Astrocyte (in vitro differentiated cells and primary cell): ENCODE measurements at regions not wholly inside any gene's neighbourhood (a gene's known extent, or its start where the extent isn't known, plus 50 kb on each side); places are given as distances from the start of the nearest gene placed in this dataset.

ENCODE experiments used
- DNase-seq: peaks from one replicate; pipeline ENCODE4 v3.0.0-alpha.2; 2010; ENCODE audit warnings: low read depth
- FAIRE-seq: peaks from 2 replicates; lab custom pipeline; 2011; peaks lifted over from hg19 to GRCh38; lab: Jason Lieb, UNC
- H2AFZ ChIP-seq: 2 replicates; pipeline ENCODE4 v1.6.0; 2012; ENCODE audit warnings: low read depth, low read length, inconsistent platforms
- H3K27ac ChIP-seq: 2 replicates; pipeline ENCODE4 v1.5.1; 2011; ENCODE audit warnings: low read depth, low read length, inconsistent platforms
- H3K27me3 ChIP-seq: 2 replicates; pipeline ENCODE4 v1.6.0; 2011; ENCODE audit warnings: low read length, inconsistent platforms; ENCODE audit not compliant: insufficient read depth
- H3K36me3 ChIP-seq: 2 replicates; pipeline ENCODE4 v1.5.1; 2011; ENCODE audit warnings: low read length, inconsistent platforms; ENCODE audit not compliant: insufficient read depth
- H3K4me1 ChIP-seq: 2 replicates; pipeline ENCODE4 v1.5.1; 2011; ENCODE audit warnings: low read length, inconsistent platforms; ENCODE audit not compliant: insufficient read depth
- H3K4me2 ChIP-seq: 2 replicates; pipeline ENCODE4 v1.6.0; 2012; ENCODE audit warnings: low read length, inconsistent platforms
- H3K4me3 ChIP-seq: 2 replicates; pipeline ENCODE4 v1.5.1; 2011; ENCODE audit warnings: low read depth, mild to moderate bottlenecking, low read length, inconsistent platforms; ENCODE audit not compliant: insufficient read depth
- H3K79me2 ChIP-seq: 2 replicates; pipeline ENCODE4 v1.6.0; 2012; ENCODE audit warnings: mild to moderate bottlenecking, low read length, inconsistent platforms; ENCODE audit not compliant: insufficient read depth
- H3K9ac ChIP-seq: 2 replicates; pipeline ENCODE4 v1.6.0; 2012; ENCODE audit warnings: mild to moderate bottlenecking, low read length, inconsistent platforms
- H3K9me3 ChIP-seq: 2 replicates; pipeline ENCODE4 v1.5.1; 2012; ENCODE audit warnings: low read depth, mild to moderate bottlenecking, low read length, inconsistent platforms; ENCODE audit not compliant: insufficient read depth
- H4K20me1 ChIP-seq: 2 replicates; pipeline ENCODE4 v1.6.0; 2012; ENCODE audit warnings: low read length, inconsistent platforms; ENCODE audit not compliant: insufficient read depth
- H3K27ac Mint-ChIP-seq: one replicate; pipeline ENCODE4 v1.8.0; 2021; ENCODE audit warnings: mild to moderate bottlenecking, mixed read lengths; ENCODE audit not compliant: unreplicated experiment
- H3K27me3 Mint-ChIP-seq: one replicate; pipeline ENCODE4 v1.8.0; 2021; ENCODE audit warnings: low read depth, mixed read lengths; ENCODE audit not compliant: unreplicated experiment
- H3K36me3 Mint-ChIP-seq: one replicate; pipeline ENCODE4 v1.8.0; 2021; ENCODE audit warnings: low read depth, mixed read lengths; ENCODE audit not compliant: unreplicated experiment
- H3K4me1 Mint-ChIP-seq: one replicate; pipeline ENCODE4 v1.8.0; 2021; ENCODE audit warnings: low read depth, mixed read lengths; ENCODE audit not compliant: unreplicated experiment
- H3K4me3 Mint-ChIP-seq: one replicate; pipeline ENCODE4 v1.8.0; 2021; ENCODE audit warnings: mild to moderate bottlenecking, moderate library complexity, mixed read lengths; ENCODE audit not compliant: unreplicated experiment
- H3K9me3 Mint-ChIP-seq: one replicate; pipeline ENCODE4 v1.8.0; 2021; ENCODE audit warnings: mild to moderate bottlenecking, mixed read lengths; ENCODE audit not compliant: unreplicated experiment
- CTCF ChIP-seq: IDR thresholded peaks from 2 replicates; pipeline ENCODE4 v1.5.1; 2011; ENCODE audit warnings: low read depth, mild to moderate bottlenecking, inconsistent platforms, low read length, moderate library complexity; ENCODE audit not compliant: insufficient read depth
- EZH2 ChIP-seq: IDR thresholded peaks from 2 replicates; pipeline ENCODE4 v1.6.1; 2012; ENCODE audit warnings: mild to moderate bottlenecking, low read length, inconsistent platforms; ENCODE audit not compliant: insufficient read depth

DNA sequence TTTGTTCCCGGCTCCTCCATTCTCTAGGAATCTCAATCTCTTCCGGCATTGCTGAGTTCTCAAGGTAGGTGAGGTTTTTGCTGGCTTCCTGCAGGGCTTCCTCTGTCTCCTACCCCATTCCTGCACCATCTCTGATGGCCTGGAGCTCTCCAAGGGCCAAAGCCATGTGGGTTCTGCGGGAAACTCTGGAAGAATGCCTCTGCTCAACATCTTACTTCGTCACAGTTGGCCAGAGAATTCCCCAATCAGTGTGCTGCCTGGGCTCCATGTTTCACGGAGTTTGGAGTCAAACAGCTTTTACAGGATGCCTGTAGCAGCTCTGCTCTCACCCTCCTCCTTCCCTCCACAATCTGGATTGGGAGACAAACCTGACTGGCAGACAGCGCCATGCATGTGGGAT is 253.9 kb upstream of the HES1 start:
- Histone ChIP-seq H2AFZ (no peak overlapping the region), H3K36me3 (no peaks in the 10 kb centered on the region), H4K20me1 (no peaks in the 10 kb centered on the region), H3K4me2 (no peak overlapping the region), H3K27me3 (peaks cover 18% of the 10 kb centered on the region), H3K79me2 (no peaks in the 10 kb centered on the region), H3K9ac (no peak overlapping the region), H3K4me3 (no peak overlapping the region), H3K4me1 (peaks cover 15% of the 10 kb centered on the region), H3K27ac (no peak overlapping the region), H3K9me3 (no peaks in the 10 kb centered on the region)
- Mint-ChIP-seq H3K4me3 (no peak overlapping the region), H3K36me3 (peaks cover 3% of the 10 kb centered on the region), H3K9me3 (peaks cover 11% of the 10 kb centered on the region), H3K27ac (no peak overlapping the region), H3K4me1 (peaks cover 6% of the 10 kb centered on the region), H3K27me3 (peaks cover 83% of the 10 kb centered on the region)
- no peak for FAIRE-seq
- DNase-seq, result no peak
- no peak for TF ChIP-seq EZH2
- no peak for TF ChIP-seq CTCF

GRCh38 chr3:193883551-193883950 is 252.4 kb upstream of the HES1 start:
- Histone ChIP-seq H3K79me2 (no peaks in the 10 kb centered on the region), H3K27me3 (peaks cover 19% of the 10 kb centered on the region), H3K36me3 (no peaks in the 10 kb centered on the region), H3K4me3 (no peak overlapping the region), H4K20me1 (no peaks in the 10 kb centered on the region), H2AFZ (no peak overlapping the region), H3K4me2 (peak overlapping the region; percentile 19), H3K9me3 (no peaks in the 10 kb centered on the region), H3K4me1 (peaks cover 15% of the 10 kb centered on the region), H3K9ac (no peak overlapping the region), H3K27ac (peak overlapping the region; percentile 10)
- Mint-ChIP-seq H3K27me3 (peaks cover 81% of the 10 kb centered on the region), H3K4me3 (no peak overlapping the region), H3K36me3 (peaks cover 3% of the 10 kb centered on the region), H3K27ac (no peak overlapping the region), H3K4me1 (peaks cover 6% of the 10 kb centered on the region), H3K9me3 (peaks cover 9% of the 10 kb centered on the region)
- FAIRE-seq (no peak), DNase-seq (peak; percentile 77)
- TF ChIP-seq EZH2 (no peak), CTCF (no peak)

DNA sequence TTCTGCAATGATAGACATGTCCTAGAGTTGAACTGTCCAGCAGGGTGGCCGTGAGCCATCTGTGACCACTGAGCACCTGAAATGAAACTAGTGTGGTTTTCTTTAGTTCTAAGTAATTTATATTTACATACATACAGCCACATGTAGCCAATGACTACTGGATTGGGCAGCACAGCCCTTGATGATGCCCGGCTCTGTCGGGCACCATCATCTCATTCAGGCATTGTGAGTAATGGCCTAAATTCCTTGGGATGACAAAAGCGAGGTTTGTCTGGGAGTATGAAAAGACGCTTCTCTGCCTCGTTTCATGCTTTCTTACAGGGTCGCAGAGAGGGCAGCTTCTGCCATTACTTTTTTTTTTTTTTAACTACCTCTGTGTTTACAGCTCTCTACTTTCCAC is 251.9 kb upstream of the HES1 start:
- H3K27me3 Mint-ChIP-seq, result peaks cover 79% of the 10 kb centered on the region
- Histone ChIP-seq H3K4me2 (peak overlapping the region; percentile 19), H3K79me2 (no peaks in the 10 kb centered on the region), H4K20me1 (no peaks in the 10 kb centered on the region), H3K27ac (peak overlapping the region; percentile 10), H3K9me3 (no peaks in the 10 kb centered on the region), H3K36me3 (no peaks in the 10 kb centered on the region), H2AFZ (no peak overlapping the region), H3K9ac (no peak overlapping the region), H3K4me1 (peaks cover 15% of the 10 kb centered on the region), H3K27me3 (peaks cover 19% of the 10 kb centered on the region), H3K4me3 (no peak overlapping the region)
- H3K4me1 Mint-ChIP-seq, result peaks cover 6% of the 10 kb centered on the region
- peak; percentile 50 for DNase-seq
- peaks cover 3% of the 10 kb centered on the region for H3K36me3 Mint-ChIP-seq
- H3K9me3 Mint-ChIP-seq, result peaks cover 9% of the 10 kb centered on the region
- H3K4me3 Mint-ChIP-seq, result no peak overlapping the region
- no peak overlapping the region for H3K27ac Mint-ChIP-seq
- no peak for TF ChIP-seq CTCF
- TF ChIP-seq EZH2, result no peak
- no peak for FAIRE-seq
